IMR-90 (cell line): ENCODE measurements at regions not wholly inside any gene's neighbourhood (a gene's known extent, or its start where the extent isn't known, plus 50 kb on each side); places are given as distances from the start of the nearest gene placed in this dataset.

Experiments used
- ATAC-seq: fragments of 200-7000 bp; cut with Tn5 transposase; 2 replicates; pipeline ENCODE4 v1.9.1; 2020; ENCODE audit warnings: low read depth, mild to moderate bottlenecking, moderate library complexity
- BruUV-seq: library from RNA; stranded (reverse); fragments of 400-500 nt; replicated peaks from 2 replicates; lab custom pipeline; 2021; lab: Mats Ljungman, UMichigan
- CTCF ChIA-PET: fragments of 300-600 bp; formaldehyde crosslinking; extraction: SDS; loops from one replicate; lab custom pipeline; 2021; ENCODE audit warnings: antibody characterized with exemption; lab: Yijun Ruan, JAX
- POLR2A ChIA-PET: fragments of 300-600 bp; sonication (Branson Sonifier 250); formaldehyde crosslinking; loops from one replicate; lab custom pipeline; 2022; ENCODE audit warnings: antibody characterized with exemption; ENCODE audit not compliant: unreplicated experiment; lab: Charles Lee
- DNase-seq: peaks from one replicate; pipeline ENCODE4 v3.0.0; 2013
- H2AFZ ChIP-seq: replicated peaks from 2 replicates; pipeline ENCODE3; 2013; ENCODE audit warnings: low read length, mild to moderate bottlenecking; ENCODE audit not compliant: poor library complexity
- H2AK5ac ChIP-seq: 2 replicates; pipeline ENCODE4 v1.6.1; 2013; ENCODE audit warnings: low read depth, low read length, inconsistent platforms
- H2AK9ac ChIP-seq: replicated peaks from 2 replicates; pipeline ENCODE3; 2013; ENCODE audit warnings: mild to moderate bottlenecking, low read depth, low read length, moderate library complexity; ENCODE audit not compliant: poor library complexity
- H2BK120ac ChIP-seq: 2 replicates; pipeline ENCODE4 v1.6.1; 2013; ENCODE audit warnings: low read depth, low read length, inconsistent platforms
- H2BK15ac ChIP-seq: 3 replicates; pipeline ENCODE4 v1.6.1; 2013; ENCODE audit warnings: low read depth, low read length, inconsistent platforms
- H2BK20ac ChIP-seq: 2 replicates; pipeline ENCODE4 v1.6.1; 2013; ENCODE audit warnings: low read depth, mild to moderate bottlenecking, inconsistent platforms, low read length, moderate library complexity
- H2BK5ac ChIP-seq: 2 replicates; pipeline ENCODE4 v1.6.1; 2013; ENCODE audit warnings: mild to moderate bottlenecking, low read depth, low read length, inconsistent platforms; ENCODE audit not compliant: poor library complexity, severe bottlenecking
- H3K14ac ChIP-seq: replicated peaks from 2 replicates; pipeline ENCODE4 v1.6.1; 2013; ENCODE audit warnings: low read depth, low read length, inconsistent platforms
- H3K18ac ChIP-seq: 2 replicates; pipeline ENCODE4 v1.6.1; 2013; ENCODE audit warnings: low read depth, low read length, control low read depth
- H3K23ac ChIP-seq: 2 replicates; pipeline ENCODE4 v1.6.1; 2013; ENCODE audit warnings: low read depth, low read length, inconsistent platforms
- H3K27ac ChIP-seq: 2 replicates; pipeline ENCODE4 v1.5.1; 2013; ENCODE audit warnings: mild to moderate bottlenecking, control low read depth, low read length; ENCODE audit not compliant: insufficient read depth
- H3K27me3 ChIP-seq: 2 replicates; pipeline ENCODE4 v1.6.1; 2013; ENCODE audit warnings: low read length; ENCODE audit not compliant: control insufficient read depth, insufficient read depth
- H3K36me3 ChIP-seq: 2 replicates; pipeline ENCODE4 v1.6.1; 2013; ENCODE audit warnings: low read length, mixed read lengths; ENCODE audit not compliant: control insufficient read depth, insufficient read depth
- H3K4ac ChIP-seq: 2 replicates; pipeline ENCODE4 v1.6.1; 2013; ENCODE audit warnings: low read depth, low read length, inconsistent platforms
- H3K4me1 ChIP-seq: 2 replicates; pipeline ENCODE4 v1.6.1; 2013; ENCODE audit warnings: low read length, mixed read lengths; ENCODE audit not compliant: control insufficient read depth, insufficient read depth
- H3K4me2 ChIP-seq: 2 replicates; pipeline ENCODE4 v1.6.1; 2013; ENCODE audit warnings: low read depth, mild to moderate bottlenecking, control low read depth, low read length, moderate library complexity
- H3K4me3 ChIP-seq: 2 replicates; pipeline ENCODE4 v1.5.1; 2013; ENCODE audit warnings: low read depth, mild to moderate bottlenecking, control low read depth, low read length, moderate library complexity; ENCODE audit not compliant: insufficient read depth
- H3K56ac ChIP-seq: 2 replicates; pipeline ENCODE4 v1.6.1; 2013; ENCODE audit warnings: low read length, inconsistent platforms; ENCODE audit not compliant: insufficient read depth; ENCODE audit errors: extremely low read depth
- H3K79me1 ChIP-seq, 2 experiments: 2 replicates each; pipeline ENCODE4 v1.6.1; 2013; ENCODE audit warnings: low read length in 2 of 2, inconsistent platforms in 1 of 2, low read depth in 1 of 2
- H3K9ac ChIP-seq: 2 replicates; pipeline ENCODE4 v1.6.1; 2013; ENCODE audit warnings: low read depth, low read length, control low read depth
- H3K9me1 ChIP-seq: 2 replicates; pipeline ENCODE4 v1.6.1; 2013; ENCODE audit warnings: low read length, inconsistent platforms; ENCODE audit not compliant: insufficient read depth
- H3K9me3 ChIP-seq: 2 replicates; pipeline ENCODE4 v1.6.1; 2013; ENCODE audit warnings: low read length; ENCODE audit not compliant: control insufficient read depth, insufficient read depth
- H4K20me1 ChIP-seq: 2 replicates; pipeline ENCODE4 v1.6.1; 2013; ENCODE audit warnings: low read length, inconsistent platforms; ENCODE audit not compliant: insufficient read depth
- H4K5ac ChIP-seq: 2 replicates; pipeline ENCODE4 v1.6.1; 2013; ENCODE audit warnings: mild to moderate bottlenecking, low read depth, low read length, control low read depth
- H4K8ac ChIP-seq, 2 experiments: 2 replicates each; pipeline ENCODE4 v1.6.1; 2013; ENCODE audit warnings: low read depth in 2 of 2, low read length in 2 of 2, control low read depth in 1 of 2, inconsistent platforms in 1 of 2
- H4K91ac ChIP-seq: 2 replicates; pipeline ENCODE4 v1.6.1; 2013; ENCODE audit warnings: low read depth, low read length, inconsistent platforms; ENCODE audit not compliant: insufficient read depth
- BHLHE40 ChIP-seq: fragments of 150-350 bp; IDR thresholded peaks from 2 replicates; pipeline ENCODE4 v1.6.1; 2016; ENCODE audit warnings: mild to moderate bottlenecking, low read depth, low read length
- CHD1 ChIP-seq: IDR thresholded peaks from 2 replicates; pipeline ENCODE4 v1.6.1; 2012; ENCODE audit warnings: low read depth, low read length, improper control_type of control experiment
- MAFK ChIP-seq: IDR thresholded peaks from 2 replicates; pipeline ENCODE4 v1.6.1; 2012; ENCODE audit warnings: low read depth, low read length, improper control_type of control experiment
- NFE2L2 ChIP-seq: fragments of 150-350 bp; IDR thresholded peaks from 2 replicates; pipeline ENCODE4 v1.6.1; 2016; ENCODE audit warnings: low read depth, mild to moderate bottlenecking, low read length
- RFX5 ChIP-seq: IDR thresholded peaks from 2 replicates; pipeline ENCODE4 v1.8.0; 2012; ENCODE audit warnings: low read depth, mild to moderate bottlenecking, low read length, moderate library complexity
- SMC3 ChIP-seq: fragments of 150-350 bp; IDR thresholded peaks from 2 replicates; pipeline ENCODE4 v1.6.1; 2016; ENCODE audit warnings: low read depth, mild to moderate bottlenecking, antibody characterized with exemption, low read length, moderate library complexity
- WGBS, 2 experiments: methylation state at CpG; one replicate each; pipeline versions ENCODE4 v1.1.5 to v1.1.7; 2013; ENCODE audit warnings: missing lambda C conversion rate in 2 of 2; ENCODE audit not compliant: insufficient read length in 1 of 2; ENCODE audit errors: extremely low coverage in 2 of 2; 5-methylcytosine and 5-hydroxymethylcytosine counted together
- dilution Hi-C: fragments of 300-500 bp; cut with HindIII; formaldehyde crosslinking; loops from one replicate; pipeline ENCODE4 v1.14.3; 2018; ENCODE audit warnings: low sequenced_read_pairs; ENCODE audit not compliant: unreplicated experiment
- in situ Hi-C: fragments of 300-500 bp; cut with MboI; formaldehyde crosslinking; loops from 3 replicates; pipeline ENCODE4 v1.14.3; 2019; ENCODE audit warnings: low sequenced_read_pairs, inconsistent platforms, mixed read lengths
- intact Hi-C: fragments of 100-400 bp; cut with micrococcal nuclease; formaldehyde crosslinking; loops from 2 replicates; pipeline ENCODE4 v1.10.0; 2022

DNA sequence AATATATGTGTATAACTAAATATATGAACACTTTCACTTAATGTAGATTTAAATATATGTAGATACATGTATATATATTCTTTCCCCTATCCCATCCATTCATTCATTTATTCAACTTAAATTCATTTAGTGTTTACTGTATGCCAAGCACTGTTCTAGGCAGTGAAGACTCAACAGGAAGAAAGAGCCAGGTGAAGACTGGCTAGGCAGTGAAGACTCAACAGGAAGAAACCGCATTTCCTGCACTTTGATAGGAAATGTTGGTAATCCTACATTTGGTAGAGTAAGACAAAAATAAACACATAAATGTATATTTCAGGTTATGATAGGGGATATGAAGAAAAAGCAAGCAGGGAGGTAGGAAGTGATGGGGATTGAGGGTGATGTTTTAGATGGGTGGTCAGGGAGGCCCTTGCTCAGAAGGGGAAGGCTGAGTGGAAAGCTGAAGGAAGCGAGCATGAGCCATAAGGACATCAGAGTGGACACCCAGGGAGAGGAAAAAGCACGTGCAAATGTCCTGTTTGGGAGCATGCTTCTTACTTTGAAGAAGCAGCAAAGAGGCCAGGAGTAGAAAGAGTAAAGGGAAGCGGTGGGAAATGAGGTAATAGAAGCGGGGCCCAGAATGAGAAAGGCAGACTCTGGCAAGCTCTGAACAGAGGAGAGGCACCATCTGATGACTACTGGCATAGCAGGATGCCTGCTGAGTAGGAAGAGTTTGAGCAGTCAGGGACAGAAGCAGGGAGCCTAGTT, 227.8 kb upstream of the MAP3K1 start:
- no peak for DNase-seq
- in situ Hi-C loops = no loop called here

More for the DNA sequence above, 227.8 kb upstream of the MAP3K1 start:
- Histone ChIP-seq H3K9me1 (peaks cover 5% of the 10 kb centered on the region), H3K36me3 (no peaks in the 10 kb centered on the region), H3K9me3 (no peaks in the 10 kb centered on the region; the same call in 1 of the 2 replicates), H4K91ac (no peak overlapping the region), H3K27me3 (peaks cover 6% of the 10 kb centered on the region), H3K18ac (no peak overlapping the region), H3K4ac (no peak overlapping the region), H4K20me1 (no peaks in the 10 kb centered on the region), H2AK9ac (no peak overlapping the region), H2BK20ac (no peak overlapping the region), H3K4me1 (peaks cover 5% of the 10 kb centered on the region), H3K9ac (no peak overlapping the region), H3K56ac (no peak overlapping the region), H2AK5ac (no peak overlapping the region), H3K79me1 (no peaks in the 10 kb centered on the region), H4K5ac (no peak overlapping the region), H2BK120ac (no peak overlapping the region), H3K14ac (no peak overlapping the region), H3K23ac (no peak overlapping the region), H4K8ac (no peak overlapping the region), H2AFZ (no peak overlapping the region), H3K4me3 (no peak overlapping the region), H3K4me2 (no peak overlapping the region), H3K27ac (no peak overlapping the region), H2BK5ac (no peak overlapping the region), H2BK15ac (no peak overlapping the region)
- ChIA-PET POLR2A (no interaction called here), CTCF (no interaction called here)
- intact Hi-C loops (no loop called here), dilution Hi-C loops (no loop called here)
- TF ChIP-seq SMC3 (no peak), RFX5 (no peak), NFE2L2 (no peak), MAFK (no peak), CHD1 (no peak), BHLHE40 (no peak)
- BruUV-seq = no TSS peak
- WGBS, 2 experiments = 83% methylated on average over 4 of the region's 5 CpGs; no CpG with 5 or more reads in 1 of the 2 experiments
- no peak for ATAC-seq
